HG02759 (cell line): ENCODE measurements at regions not wholly inside any gene's neighbourhood (a gene's known extent, or its start where the extent isn't known, plus 50 kb on each side); places are given as distances from the start of the nearest gene placed in this dataset.

ENCODE experiments used
- ATAC-seq: cut with Tn5 transposase; IDR thresholded peaks from one replicate; pipeline ENCODE4 v1.9.1; 2021; ENCODE audit warnings: mild to moderate bottlenecking, moderate library complexity; ENCODE audit not compliant: unreplicated experiment

DNA sequence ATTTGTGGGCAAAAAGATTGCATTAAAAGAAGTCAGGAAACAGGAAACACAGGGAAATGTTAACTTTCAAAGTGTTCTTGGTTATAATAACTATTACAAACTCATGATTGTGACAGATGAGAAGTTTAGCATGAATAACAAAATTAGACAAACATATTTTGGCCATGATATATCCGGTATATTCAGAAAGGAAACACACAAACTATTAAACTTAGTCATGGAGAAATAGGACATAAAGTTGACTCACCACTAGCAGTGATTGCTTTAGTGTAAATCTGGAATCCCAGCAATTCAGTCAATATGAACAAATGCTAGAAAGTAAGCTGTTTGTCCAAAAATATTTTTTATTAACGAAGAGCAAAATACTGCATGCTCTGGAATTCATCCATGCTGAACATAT, 1299.9 kb downstream of the C4orf33 start:
- ATAC-seq, result no peak

DNA sequence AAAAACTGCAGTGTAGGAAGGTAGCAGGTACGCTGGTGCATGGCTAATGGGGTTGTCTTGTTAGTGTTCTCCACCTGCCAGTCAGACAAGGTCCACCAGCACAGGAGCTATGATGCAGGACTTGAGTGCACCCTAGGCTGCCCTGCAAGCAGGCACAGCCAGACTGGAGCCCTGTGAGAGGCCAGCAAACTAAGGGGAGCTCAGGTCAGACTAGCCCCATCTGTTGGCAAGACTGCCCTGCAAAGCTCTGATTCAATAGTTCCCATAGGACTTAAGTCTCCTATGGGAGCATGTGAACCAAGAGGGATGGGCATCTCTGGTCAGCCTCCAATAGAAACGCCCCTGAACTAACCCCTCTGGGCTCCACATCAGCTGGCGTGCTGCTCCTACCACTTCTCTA, 1307.3 kb downstream of the C4orf33 start:
- ATAC-seq, result no peak

DNA sequence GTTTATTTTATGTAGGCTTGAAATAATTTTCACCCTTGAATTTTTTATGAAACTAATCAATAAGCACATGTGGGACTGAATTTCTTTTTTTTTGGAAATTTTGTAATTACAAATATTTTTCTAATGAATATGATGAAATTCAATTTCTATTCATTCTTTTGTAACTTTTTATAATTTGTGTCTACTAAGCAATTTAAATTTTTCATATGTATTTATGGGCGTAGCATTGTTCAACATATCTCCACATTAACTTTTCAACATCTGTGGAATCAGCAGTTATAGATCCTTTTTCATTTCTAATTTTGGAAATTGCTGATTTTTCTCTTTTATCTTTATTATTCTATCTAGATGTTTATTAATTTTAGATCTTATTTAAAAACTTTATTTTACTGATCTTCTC, 1320.3 kb downstream of the C4orf33 start:
- no peak for ATAC-seq

DNA sequence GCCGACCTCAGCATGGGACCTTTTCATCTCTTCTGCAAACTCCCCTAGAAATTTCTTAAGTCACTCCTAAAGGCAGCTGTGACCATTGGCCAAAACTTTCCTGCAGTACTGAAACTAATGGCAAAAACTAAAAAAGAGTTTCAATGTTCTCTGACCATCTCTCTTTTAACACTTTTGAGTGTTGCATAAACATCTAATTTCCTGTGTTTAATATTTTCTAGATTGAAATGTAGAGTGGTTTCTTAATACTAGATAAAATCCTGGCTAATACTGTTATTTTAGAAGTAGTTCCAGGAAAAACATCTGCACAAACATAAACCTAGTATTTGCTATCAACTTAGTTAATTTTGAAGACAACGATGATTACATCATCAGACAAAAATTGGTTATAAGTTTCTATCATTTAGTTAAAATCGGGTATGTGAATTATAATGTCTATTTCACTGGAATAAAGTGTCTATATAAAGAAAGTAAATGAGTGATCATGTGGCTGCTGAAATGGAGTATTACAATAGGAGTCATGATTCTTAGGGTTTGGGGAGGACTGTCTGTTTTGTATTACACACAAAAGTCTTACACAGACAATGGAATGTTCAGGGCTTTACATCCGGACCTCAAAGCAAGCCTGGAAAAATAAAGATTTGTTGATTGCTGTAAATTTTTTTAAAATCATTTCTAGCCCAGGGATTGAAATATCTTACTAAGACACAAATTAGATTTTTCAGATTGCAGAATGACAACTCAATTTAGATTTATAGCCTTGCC, 1323.4 kb downstream of the C4orf33 start:
- no peak for ATAC-seq

DNA sequence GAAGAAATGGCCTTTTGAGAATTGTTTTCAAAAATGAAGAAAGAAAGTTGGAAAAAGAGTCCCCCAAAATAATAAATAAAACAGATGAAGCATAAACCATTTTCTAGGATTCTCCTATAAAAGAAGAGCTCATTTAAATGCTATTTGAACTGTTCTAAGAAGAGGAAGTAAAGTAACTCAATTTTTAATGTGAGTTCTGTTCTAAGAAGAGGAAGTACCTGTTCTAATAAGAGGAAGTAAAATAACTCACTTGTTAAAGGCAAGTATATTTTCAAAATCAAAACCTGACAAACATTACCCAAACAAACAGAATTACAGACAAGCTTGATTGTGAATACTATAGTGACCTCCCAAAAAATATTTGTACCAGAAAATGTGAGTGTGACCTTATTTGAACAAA, 1326.3 kb downstream of the C4orf33 start:
- ATAC-seq, result no peak

DNA sequence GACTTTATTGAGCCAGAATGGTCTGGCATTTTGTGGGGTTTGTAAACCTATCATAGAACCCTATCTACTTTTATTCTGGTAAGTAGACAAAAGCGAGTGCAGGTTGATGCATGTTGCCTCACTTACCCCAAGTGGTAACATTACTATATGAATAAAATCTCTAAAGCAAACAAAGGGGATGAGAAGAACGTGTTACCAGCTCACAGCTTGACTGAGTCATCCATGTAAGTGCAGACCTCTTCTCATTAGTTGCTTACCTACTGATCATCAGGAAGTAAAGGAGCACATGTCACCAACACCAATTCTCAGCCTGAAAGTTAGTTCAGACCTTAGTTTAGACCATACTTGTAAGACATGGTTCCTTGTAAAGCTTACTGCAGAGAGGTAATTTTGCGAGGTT, 1328.3 kb downstream of the C4orf33 start:
- ATAC-seq, result no peak

DNA sequence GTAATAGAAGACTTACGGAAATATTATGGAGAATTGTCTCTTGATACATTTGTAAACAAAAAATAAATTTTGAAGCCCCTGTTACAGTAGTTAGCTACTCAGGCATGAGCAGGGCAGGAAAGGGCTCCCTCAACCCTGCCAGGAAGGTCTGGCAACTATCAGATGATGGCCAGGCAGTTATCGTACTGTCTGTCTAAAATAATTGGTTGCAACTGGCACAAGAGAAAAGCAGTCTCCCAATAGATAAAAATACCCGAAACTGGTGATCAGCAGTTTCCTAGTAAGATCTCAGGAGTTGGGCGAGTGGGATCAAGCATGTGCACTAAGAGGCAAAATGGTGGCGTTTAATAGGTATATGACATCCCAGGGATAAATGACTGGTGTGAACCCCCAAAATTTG, 1336.3 kb downstream of the C4orf33 start:
- ATAC-seq, result no peak

DNA sequence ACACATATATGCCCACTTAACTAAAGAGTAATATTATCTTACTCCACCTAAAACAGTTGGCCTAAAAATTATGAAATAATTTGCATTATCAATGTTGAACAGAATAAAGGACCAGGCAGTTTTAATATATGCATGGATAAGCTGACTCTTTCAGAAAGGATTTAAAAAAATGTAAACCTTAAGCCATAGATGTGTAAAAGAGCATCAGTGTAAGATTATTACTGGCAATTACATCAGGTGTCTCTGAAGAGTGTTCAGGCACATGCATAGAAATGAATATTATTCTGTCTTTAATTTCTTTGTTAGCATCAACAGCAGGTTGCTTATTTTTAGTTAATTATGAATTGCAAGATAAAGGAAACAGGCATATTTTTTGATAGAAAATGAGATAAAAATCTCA, 1353.8 kb downstream of the C4orf33 start:
- ATAC-seq, result no peak

DNA sequence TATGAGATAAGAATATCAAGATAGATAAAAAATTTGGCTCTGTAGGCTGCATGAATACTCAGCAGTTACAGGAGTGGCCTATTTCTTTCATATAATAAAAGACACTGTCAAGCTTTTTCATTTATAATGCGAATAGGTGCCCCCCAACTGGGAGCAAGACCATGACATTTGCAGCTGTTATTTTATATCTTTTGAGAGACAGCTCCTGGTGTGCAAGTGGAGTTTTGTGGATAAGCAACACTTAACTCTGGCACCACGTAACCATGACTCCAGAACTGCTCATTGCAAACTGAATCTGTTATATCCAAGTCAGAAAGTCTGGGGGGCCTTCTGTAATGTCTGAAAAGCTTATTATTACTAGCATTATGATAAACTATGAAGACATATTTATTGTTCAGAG, 1372.4 kb downstream of the C4orf33 start:
- no peak for ATAC-seq

DNA sequence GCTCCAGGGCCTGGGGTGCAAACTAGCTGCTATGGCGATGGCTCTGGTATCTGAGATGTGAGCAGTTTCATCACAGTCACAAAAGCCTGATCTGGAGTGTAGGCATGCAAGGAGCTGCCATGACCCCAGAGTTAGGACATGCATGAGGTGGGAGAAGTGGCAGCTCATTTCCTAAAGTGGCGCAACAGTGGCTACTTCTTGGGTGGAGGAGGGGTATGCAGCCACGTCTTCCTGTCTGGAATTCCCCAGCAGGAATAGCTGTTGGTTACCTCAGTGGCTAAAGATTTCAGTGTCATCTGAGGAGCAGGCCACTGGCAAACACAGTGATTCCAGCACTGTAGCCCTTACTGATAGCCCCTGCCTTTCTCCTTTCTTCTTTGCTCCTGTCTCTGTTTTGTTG, 1382.5 kb downstream of the C4orf33 start:
- no peak for ATAC-seq

DNA sequence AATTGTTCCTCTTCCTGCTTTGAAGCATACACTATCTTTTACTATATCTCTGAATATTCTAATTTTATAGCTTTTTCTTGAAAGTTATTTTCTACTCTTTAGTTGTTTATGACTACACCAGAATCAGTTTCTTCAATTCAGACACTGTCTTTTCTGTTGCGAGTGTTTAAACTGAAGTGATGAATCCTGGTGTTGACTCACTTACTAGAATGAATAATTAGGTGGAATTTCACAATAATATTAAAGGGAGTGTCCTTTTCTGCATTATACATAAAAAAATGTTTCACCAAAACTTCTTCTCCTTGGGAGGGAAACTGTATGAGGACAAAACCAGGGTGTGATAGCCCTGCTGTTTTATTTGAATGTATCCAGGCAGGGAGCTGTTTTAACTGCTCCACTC, 1383.1 kb downstream of the C4orf33 start:
- no peak for ATAC-seq

DNA sequence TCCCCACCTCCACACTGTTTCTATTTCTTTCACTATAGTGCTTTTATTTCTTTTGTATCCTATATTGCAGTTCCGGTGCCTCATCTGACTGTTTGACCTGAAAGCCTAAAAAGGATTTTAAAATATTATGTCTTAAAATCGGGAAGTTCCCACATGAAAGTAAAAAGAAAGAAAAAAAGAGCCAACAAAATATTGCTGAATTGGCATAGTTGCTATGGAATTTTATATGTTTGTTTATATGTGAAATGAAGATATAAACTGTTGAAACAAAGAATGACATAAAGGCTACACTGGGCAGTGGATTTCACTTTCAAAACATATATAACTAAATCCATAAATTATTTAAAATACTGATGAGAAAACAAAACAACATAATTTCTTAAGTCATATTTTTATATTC, 1383.7 kb downstream of the C4orf33 start:
- no peak for ATAC-seq

DNA sequence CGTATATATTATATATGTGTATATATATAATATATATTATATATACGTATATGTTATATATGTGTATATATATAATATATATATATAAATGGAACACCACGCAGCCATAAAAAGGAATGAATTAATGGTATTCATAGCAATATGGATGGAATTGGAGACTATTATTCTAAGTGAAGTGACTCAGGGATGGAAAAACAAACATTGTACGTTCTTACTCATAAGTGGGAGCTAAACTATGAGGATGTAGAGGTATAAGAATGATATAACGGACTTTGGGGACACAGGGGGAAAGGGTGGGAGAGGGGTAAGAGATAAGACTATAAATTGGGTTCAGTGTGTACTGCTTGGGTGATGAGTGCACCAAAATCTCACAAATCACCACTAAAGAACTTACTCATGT, 1388.9 kb downstream of the C4orf33 start:
- no peak for ATAC-seq

DNA sequence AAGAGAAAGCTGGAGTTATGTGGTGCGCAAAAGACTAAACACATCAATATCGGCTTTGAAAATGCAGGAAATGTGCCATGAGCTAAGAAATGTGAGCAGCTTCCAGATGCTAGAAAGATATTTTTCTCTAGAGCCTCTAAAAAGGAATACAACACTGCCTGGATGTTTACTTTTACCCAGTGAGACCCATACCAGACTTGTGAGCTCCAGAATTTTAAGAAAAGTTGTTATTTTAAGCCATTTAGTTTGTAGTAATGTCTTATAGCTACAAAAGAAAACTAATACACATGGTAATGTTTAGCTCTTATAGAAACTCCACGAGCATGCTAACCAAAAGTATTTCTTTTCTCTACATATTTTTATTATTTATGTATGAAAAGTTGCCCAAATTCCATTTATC, 1389.4 kb downstream of the C4orf33 start:
- ATAC-seq, result no peak

DNA sequence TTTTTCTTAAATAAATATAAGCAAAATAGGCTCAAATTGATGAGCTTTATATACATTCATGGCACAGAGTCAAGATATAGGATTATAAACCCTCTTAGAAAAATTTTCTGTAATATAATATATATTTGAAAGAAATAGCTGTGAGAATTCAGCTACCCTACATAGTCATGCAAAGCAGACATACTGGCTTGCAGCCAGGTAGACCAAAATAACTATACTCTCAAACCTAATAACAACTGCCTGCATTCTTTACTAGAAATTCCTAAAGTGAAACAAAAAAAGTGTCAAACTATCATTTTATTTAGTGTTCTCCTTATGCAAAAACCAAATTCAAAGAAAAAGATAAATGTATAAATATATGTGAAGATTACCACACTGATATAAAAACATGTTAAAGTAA, 1390.2 kb downstream of the C4orf33 start:
- no peak for ATAC-seq

DNA sequence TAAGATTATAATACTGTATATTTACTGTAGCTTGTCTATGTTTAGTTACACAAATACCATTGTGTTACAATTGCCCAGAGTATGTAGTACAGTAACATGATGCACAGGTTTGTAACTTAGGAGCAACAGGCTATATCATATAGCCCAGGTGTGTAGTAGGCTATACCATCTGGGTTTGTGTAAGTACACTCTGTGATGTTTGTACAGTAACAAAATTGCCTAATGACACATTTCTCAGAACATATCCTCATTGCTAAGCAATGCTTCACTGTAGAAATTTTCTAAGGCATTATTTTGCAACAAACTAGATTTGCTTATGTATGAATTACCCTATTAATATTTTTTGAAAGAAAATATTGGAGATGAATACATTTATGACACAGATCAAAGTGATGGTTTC, 1390.9 kb downstream of the C4orf33 start:
- ATAC-seq, result no peak

DNA sequence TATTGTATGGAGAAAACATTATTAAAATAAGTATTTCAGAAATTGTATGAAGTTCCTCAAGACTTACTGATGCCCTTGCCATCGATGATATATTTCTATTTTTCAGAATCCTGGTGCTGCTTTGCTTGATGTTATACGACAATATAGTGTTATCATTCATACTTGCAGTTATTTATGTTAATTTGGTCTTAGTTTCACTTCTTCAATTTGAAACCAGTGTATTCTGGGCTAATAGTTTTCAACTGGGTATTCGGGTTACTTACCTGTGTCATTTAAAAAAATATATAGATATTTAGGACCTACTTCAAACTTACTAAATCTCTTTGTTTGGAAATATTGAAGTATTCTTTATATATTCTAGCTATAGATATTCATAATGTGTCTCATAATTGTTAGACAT, 1414.7 kb downstream of the C4orf33 start:
- ATAC-seq, result no peak

DNA sequence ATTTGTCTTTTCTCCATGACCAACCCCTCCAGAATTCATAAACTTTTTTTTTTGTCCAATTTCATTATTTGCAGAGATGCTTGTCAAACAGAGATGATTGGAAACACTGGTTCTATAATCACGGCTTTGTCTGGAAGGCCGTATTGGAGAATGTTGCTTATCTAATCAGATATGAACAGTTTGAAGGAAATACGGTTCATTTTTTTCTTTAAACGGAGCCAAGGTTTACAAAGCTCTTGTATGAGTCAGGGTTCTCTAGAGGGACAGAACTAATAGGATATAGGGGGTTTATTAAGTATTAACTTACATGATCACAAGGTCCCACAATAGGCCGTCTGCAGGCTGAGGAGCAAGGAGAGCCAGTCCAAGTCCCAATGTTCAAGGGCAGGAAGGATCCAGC, 1415.8 kb downstream of the C4orf33 start:
- ATAC-seq, result no peak

DNA sequence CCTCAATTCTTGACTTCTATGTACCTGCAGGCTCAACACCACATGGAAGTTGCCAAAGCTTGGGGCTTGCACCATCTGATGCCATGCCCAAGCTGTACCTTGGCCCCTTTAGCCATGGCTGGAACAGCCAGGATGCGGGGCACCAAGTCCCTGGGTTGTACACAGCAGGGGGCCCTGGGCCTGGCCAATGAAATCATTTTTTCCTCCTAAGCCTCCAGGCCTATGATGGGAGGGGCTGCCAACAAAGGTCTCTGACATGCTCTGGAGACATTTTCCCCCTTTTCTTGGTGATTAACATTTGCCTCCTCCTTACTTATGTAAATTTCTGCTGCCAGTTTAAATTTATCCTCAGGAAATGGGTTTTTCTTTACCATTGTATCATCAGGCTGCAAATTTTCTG, 1428.1 kb downstream of the C4orf33 start:
- no peak for ATAC-seq

DNA sequence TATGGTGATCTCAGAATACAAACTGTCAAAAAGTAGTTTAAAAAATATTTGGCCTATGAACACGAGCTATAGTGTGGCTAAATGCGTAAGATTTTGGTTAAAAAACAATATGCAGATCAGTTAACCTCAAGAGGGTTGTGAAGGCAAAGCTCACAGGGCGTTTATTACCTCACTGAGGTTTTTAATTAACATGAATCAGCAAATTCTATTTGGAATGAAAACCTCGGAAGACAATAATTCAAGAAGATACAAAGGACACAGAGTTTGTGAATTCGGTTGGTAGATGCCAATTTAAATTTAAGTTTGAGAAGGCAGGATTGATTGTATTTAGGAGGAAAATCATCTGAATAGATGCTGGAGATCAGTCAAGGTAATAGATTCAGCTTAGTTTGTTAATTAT, 1434.6 kb downstream of the C4orf33 start:
- no peak for ATAC-seq

DNA sequence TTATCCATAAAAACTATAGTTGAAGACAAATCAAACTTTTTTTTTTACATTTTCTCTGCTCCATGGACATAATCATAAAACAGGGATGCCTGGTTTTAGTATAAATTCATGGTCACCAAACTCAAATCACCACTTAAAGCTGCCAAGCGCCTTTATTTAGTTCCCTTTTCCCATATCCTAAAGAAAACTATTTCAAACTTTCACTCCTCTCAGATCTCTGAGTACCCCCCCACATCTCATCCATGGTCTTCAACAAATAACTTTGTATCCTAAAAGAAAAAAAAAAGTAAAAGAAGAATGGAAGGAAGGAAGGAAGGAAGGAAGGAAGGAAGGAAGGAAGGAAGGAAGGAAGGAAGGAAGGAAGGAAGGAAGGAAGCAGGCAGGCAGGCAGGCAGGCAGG, 1438.7 kb downstream of the C4orf33 start:
- no peak for ATAC-seq

DNA sequence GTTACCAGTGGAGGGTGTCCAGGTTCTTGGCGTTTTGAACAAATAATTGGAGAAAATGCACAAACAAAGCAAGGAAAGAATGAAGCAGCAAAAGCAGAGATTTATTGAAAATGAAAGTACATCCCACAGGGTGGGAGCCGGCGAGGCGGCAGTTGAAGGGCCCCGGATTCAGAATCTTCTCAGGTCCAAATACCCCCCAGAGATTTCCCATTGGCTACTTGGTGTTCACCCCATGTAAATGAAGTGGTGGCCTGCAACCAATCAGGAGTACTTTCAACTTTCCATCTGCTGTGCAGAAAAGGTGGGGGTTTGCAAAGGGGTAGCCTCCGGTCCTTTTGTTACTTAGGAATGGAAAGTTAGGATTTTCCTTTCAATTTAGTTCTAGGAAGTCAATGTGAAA, 1447.0 kb downstream of the C4orf33 start:
- no peak for ATAC-seq

DNA sequence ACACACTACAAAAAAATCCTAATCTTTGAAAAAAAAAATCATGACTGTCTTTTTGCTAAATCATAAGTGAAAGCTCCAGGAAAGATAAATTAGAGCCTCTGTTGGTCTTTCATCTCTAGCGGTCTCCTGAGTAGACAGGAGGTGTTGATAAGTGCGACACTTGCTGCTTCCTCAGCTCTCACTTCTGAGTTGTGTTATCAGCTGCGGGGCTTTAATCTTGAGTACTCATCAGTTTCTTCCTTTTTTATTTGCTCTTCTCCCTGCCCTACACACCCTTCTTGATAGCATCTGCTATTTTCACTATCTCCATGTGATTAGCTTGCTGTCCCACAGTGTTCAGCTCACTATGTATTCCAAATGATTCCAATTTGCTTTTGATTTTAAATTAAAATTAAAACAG, 1449.2 kb downstream of the C4orf33 start:
- ATAC-seq, result no peak
